GM12874 (cell line): ENCODE measurements at regions not wholly inside any gene's neighbourhood (a gene's known extent, or its start where the extent isn't known, plus 50 kb on each side); places are given as distances from the start of the nearest gene placed in this dataset.

Source experiments
- TF ChIP-seq, protein P1 (sequence below): IDR thresholded peaks from 2 replicates; pipeline ENCODE4 v1.5.1; 2011; ENCODE audit warnings: low read depth, mild to moderate bottlenecking, control low read depth, low read length, moderate library complexity; ENCODE audit not compliant: insufficient read depth

DNA sequence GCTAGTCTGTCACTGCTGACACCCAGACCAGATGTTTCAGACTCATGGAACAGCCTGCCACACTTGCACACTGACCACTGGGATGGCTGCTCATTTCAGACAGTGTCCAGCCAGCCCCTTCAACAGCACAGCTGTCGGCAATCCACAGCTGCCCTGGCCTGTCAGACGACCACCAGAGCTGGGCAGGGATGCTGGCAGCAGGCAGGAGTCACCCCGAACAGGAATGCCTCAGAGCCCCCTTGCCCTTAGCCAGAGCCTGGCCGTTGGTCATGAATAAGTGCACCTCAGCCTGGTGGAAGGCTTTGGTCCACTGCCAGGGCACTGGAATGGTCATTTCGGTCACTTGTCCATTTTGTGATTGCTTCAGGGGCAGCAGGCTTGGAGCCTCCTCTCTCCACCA lies 149.6 kb upstream of the TCERG1L start:
- TF ChIP-seq, protein P1, sequence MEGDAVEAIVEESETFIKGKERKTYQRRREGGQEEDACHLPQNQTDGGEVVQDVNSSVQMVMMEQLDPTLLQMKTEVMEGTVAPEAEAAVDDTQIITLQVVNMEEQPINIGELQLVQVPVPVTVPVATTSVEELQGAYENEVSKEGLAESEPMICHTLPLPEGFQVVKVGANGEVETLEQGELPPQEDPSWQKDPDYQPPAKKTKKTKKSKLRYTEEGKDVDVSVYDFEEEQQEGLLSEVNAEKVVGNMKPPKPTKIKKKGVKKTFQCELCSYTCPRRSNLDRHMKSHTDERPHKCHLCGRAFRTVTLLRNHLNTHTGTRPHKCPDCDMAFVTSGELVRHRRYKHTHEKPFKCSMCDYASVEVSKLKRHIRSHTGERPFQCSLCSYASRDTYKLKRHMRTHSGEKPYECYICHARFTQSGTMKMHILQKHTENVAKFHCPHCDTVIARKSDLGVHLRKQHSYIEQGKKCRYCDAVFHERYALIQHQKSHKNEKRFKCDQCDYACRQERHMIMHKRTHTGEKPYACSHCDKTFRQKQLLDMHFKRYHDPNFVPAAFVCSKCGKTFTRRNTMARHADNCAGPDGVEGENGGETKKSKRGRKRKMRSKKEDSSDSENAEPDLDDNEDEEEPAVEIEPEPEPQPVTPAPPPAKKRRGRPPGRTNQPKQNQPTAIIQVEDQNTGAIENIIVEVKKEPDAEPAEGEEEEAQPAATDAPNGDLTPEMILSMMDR = no peak

DNA sequence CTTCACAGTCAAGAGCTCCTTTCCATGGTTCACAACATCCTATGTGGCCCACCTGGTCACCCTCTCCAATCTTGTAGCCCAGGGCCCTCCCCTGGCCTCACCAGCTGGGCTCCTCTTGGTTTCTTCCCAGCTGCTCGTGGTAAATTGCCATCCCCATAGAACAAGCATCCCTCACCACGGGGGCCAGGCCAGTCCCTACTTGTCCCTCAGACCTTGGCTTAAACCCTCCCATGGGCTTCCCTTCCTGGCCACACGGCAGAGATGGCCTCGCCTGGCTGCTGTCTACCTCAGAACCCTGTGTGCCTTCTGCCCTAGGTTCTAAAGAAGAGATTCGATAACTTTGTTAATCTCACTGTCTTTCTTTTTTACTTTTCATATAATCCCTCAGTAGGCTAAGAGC lies 153.3 kb upstream of the TCERG1L start:
- TF ChIP-seq, protein P1 = no peak

DNA sequence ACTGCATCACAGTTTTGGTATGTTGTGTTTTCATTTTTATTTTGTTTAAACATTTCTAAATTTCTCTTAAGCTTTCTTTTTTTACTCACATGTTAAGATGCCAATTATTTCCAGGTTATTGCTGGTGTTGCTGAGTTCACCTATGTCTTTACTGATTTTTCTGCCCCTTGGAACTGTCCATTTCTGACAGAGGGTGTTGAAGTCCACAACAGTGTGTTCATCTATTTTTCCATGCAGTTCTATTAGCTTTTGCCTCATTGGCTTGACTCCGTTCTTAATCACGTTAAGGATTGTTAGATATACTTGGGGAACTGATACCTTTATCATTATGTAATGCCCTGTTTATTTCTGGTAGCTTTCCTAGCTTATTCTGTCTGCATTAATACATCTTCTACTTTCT lies 158.0 kb upstream of the TCERG1L start:
- TF ChIP-seq, protein P1 = no peak

DNA sequence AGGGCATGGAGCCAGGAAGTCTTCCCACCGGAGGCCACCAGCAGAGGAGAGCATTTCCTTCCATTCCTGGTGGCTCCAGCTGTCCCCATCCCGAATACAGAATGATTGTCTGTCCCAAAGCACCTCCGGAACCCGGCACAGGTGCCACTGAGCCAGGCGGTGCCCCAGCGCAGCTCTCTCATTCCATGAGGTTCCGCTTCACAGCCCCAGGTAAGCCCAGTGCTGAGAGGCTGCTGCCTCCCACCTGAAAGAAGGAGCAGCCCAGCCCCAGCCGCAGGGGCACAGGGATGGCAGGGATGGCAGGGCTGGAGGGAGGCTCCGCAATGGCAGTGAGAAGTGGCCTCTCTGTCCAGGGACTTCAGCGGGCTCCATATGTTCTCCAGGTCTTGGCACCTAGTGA lies 162.1 kb upstream of the TCERG1L start:
- TF ChIP-seq, protein P1 = no peak

DNA sequence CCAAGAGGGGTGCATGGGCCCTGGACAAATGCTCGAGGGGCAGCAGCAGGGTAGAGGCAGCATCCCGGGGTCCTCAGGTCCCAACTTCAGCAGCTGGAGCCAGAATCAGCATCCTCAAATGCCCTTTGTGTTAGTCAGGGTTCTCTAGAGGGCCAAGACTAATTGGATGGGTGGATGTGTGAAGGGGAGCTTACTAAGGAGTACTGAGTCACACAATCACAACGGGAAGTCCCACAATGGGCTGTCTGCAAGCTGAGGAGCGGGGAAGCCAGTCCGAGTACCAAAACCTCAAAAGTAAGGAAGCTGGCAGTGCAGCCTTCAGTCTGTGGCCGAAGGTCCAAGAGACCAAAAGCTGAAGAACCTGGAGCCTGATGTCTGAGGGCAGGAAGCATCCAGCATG lies 162.9 kb upstream of the TCERG1L start:
- TF ChIP-seq, protein P1 = no peak

DNA sequence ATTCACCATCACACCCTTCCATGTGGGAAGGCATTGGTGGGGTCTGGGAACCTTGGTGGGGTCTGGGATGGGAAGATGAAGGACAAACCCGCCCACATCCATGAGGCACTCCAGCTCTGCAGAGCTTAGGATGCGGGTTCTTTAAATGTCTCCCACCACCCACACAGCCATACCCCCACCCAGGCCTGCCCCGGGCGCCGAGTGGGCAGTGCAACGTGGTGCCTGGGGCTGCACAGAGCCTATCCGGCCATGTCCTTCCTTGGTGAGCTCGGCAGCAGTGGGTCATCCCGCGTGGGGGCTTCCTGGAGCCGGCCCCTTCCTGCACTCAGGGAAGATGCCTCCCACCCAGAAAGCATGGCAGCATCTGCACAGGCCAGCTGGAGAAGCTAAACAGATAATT lies 163.5 kb upstream of the TCERG1L start:
- TF ChIP-seq, protein P1 = no peak

DNA sequence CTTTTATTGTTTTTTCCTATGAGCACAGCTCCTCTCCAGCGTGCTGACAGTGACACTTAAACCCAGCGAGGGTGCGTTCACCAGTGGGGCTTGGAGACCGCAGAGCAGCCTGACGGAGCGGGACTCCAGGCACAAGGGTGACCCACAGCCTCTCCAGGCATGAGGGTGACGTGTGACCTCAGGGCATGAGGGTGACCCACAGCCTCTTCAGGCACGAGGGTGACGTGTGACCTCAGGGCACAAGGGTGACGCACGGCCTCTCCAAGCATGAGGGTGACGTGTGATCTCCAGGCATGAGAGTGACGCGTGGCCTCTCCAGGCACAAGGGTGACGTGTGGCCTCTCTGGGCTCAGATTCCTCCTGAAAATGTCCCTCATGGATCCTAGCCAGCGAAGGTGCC lies 164.3 kb upstream of the TCERG1L start:
- TF ChIP-seq, protein P1 = no peak

DNA sequence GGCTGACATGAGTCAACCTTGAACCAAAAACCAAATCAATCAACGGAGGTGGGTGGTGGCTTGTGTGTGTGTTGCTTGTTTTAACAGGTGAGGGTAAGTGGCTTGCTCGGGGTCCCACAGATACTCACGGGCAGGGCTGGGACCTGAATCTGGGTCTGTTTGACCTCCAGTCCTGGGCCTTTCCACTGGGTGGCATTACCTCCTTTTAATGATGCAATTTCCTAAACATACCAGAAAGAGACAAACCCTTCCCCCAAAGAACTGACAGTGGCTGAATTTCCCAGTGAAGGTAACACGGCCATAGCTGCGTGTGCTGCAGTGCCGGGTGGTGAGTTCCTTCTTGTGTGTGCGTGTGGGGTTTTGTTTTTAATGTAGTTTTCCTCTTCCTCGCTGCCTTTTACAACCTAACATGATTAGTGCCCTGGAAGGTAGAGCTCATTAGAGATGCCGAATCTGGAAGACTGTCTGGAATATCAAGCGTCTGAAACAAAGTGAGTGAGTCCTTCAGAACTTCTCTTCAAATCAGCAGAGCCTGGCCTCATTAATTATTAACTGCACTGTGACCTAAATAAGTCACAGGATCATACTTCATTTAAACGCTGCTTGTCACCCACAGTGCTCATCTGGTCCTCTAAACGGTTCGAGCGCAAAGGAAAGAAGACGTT lies 166.1 kb upstream of the TCERG1L start:
- TF ChIP-seq, protein P1 = no peak
